H1 (cell line): ENCODE measurements at regions not wholly inside any gene's neighbourhood (a gene's known extent, or its start where the extent isn't known, plus 50 kb on each side); places are given as distances from the start of the nearest gene placed in this dataset.

Experiments
- CTCF ChIA-PET: fragments of 300-600 bp; sonication (Branson Sonifier 250); formaldehyde crosslinking; loops from one replicate; lab custom pipeline; 2021; ENCODE audit not compliant: partially characterized antibody; lab: Charles Lee
- POLR2A ChIA-PET: fragments of 300-600 bp; sonication (Branson Sonifier 250); formaldehyde crosslinking; loops from one replicate; lab custom pipeline; 2021; ENCODE audit warnings: inconsistent platforms; ENCODE audit not compliant: partially characterized antibody; lab: Charles Lee
- DNase-seq, 2 experiments: peaks; one replicate each; pipeline versions ENCODE4 v3.0.0 to v3.0.0-alpha.2; 2010 to 2022; ENCODE audit warnings: low spot score in 2 of 2, low read depth in 1 of 2, mixed read lengths in 1 of 2
- FAIRE-seq: peaks from 2 replicates; lab custom pipeline; 2011; peaks lifted over from hg19 to GRCh38; lab: Jason Lieb, UNC
- H2AFZ ChIP-seq: 2 replicates; pipeline ENCODE4 v1.8.1; 2012; ENCODE audit warnings: low read length, inconsistent platforms
- H2AK5ac ChIP-seq: 2 replicates; pipeline ENCODE4 v1.6.1; 2013; ENCODE audit warnings: low read depth, low read length
- H2BK120ac ChIP-seq: replicated peaks from 2 replicates; pipeline ENCODE3; 2013; ENCODE audit warnings: low read depth, low read length, inconsistent platforms
- H2BK12ac ChIP-seq: 2 replicates; pipeline ENCODE4 v1.6.1; 2013; ENCODE audit warnings: low read depth, low read length
- H2BK15ac ChIP-seq: 2 replicates; pipeline ENCODE4 v1.6.1; 2013; ENCODE audit warnings: low read length
- H2BK20ac ChIP-seq: 2 replicates; pipeline ENCODE4 v1.6.1; 2013; ENCODE audit warnings: low read length
- H2BK5ac ChIP-seq: 2 replicates; pipeline ENCODE4 v1.6.1; 2013; ENCODE audit warnings: low read depth, low read length
- H3K14ac ChIP-seq: 2 replicates; pipeline ENCODE4 v1.6.1; 2013; ENCODE audit warnings: inconsistent platforms; ENCODE audit not compliant: insufficient read length
- H3K18ac ChIP-seq: 2 replicates; pipeline ENCODE4 v1.6.1; 2013; ENCODE audit warnings: low read length; ENCODE audit errors: extremely low read depth
- H3K23ac ChIP-seq: 2 replicates; pipeline ENCODE4 v1.6.1; 2013; ENCODE audit warnings: inconsistent platforms; ENCODE audit not compliant: insufficient read length
- H3K23me2 ChIP-seq: 2 replicates; pipeline ENCODE4 v1.6.1; 2013; ENCODE audit warnings: low read depth, low read length
- H3K27ac ChIP-seq: 2 replicates; pipeline ENCODE4 v1.6.1; 2011; ENCODE audit warnings: low read depth, low read length, inconsistent platforms
- H3K27me3 ChIP-seq, 4 experiments: replicated peaks in 1 of 4; 1 replicate in 1 of 4; 2 replicates in 3 of 4; pipeline versions ENCODE4 v1.6.1 to v1.8.1; 2011 to 2013; ENCODE audit warnings: low read length in 3 of 4, mild to moderate bottlenecking in 3 of 4, inconsistent platforms in 2 of 4, mixed read lengths in 2 of 4, moderate library complexity in 1 of 4; ENCODE audit not compliant: control insufficient read depth in 3 of 4, insufficient read depth in 3 of 4; ENCODE audit errors: extremely low read depth in 1 of 4
- H3K36me3 ChIP-seq, 4 experiments: 2 replicates each; pipeline versions ENCODE4 v1.6.1 to v1.8.1; 2011 to 2013; ENCODE audit warnings: mild to moderate bottlenecking in 4 of 4, low read length in 3 of 4, moderate library complexity in 2 of 4, control low read depth in 1 of 4, inconsistent platforms in 1 of 4; ENCODE audit not compliant: insufficient read depth in 4 of 4, control insufficient read depth in 2 of 4
- H3K4ac ChIP-seq: replicated peaks from 2 replicates; pipeline ENCODE3; 2013; ENCODE audit warnings: low read length, low read depth, mixed read lengths, inconsistent platforms; ENCODE audit not compliant: insufficient read length
- H3K4me1 ChIP-seq, 4 experiments: replicated peaks in 1 of 4; 1 replicate in 1 of 4; 2 replicates in 3 of 4; pipeline versions ENCODE4 v1.6.1 to v1.8.1; 2011 to 2013; ENCODE audit warnings: low read length in 3 of 4, inconsistent platforms in 2 of 4, mixed read lengths in 1 of 4; ENCODE audit not compliant: insufficient read depth in 4 of 4, control insufficient read depth in 3 of 4
- H3K4me2 ChIP-seq, 2 experiments: 2 replicates each; pipeline versions ENCODE4 v1.6.1 to v1.8.1; 2011 to 2013; ENCODE audit warnings: low read depth in 2 of 2, low read length in 2 of 2, control low read depth in 1 of 2, inconsistent platforms in 1 of 2, mild to moderate bottlenecking in 1 of 2; ENCODE audit not compliant: insufficient read depth in 1 of 2
- H3K4me3 ChIP-seq, 4 experiments: fragments of 200-600, 300-600 bp in 1 of 4; sonication (generic), shearing (Covaris generic), sonication (Bioruptor Twin) in 1 of 4; 2 replicates each; pipeline versions ENCODE4 v1.5.1 to v1.8.1; 2011 to 2016; ENCODE audit warnings: low read length in 4 of 4, low read depth in 3 of 4, control low read depth in 2 of 4, inconsistent platforms in 2 of 4, mild to moderate bottlenecking in 2 of 4, mixed read lengths in 1 of 4, moderate library complexity in 1 of 4; ENCODE audit not compliant: insufficient read depth in 2 of 4; ENCODE audit errors: extremely low read depth in 1 of 4
- H3K56ac ChIP-seq: replicated peaks from 2 replicates; pipeline ENCODE3; 2013; ENCODE audit warnings: low read depth, mild to moderate bottlenecking, mixed read lengths, low read length, inconsistent platforms; ENCODE audit not compliant: insufficient read length
- H3K79me1 ChIP-seq: 2 replicates; pipeline ENCODE4 v1.6.1; 2013; ENCODE audit warnings: low read depth, low read length, control low read depth
- H3K79me2 ChIP-seq, 2 experiments: 2 replicates each; pipeline versions ENCODE4 v1.6.1 to v1.8.1; 2012 to 2013; ENCODE audit warnings: low read length in 2 of 2, mild to moderate bottlenecking in 2 of 2, inconsistent platforms in 1 of 2; ENCODE audit not compliant: insufficient read depth in 2 of 2, control insufficient read depth in 1 of 2
- H3K9ac ChIP-seq, 4 experiments: replicated peaks in 1 of 4; 1 replicate in 1 of 4; 2 replicates in 3 of 4; pipeline versions ENCODE4 v1.6.1 to v1.8.1; 2011 to 2013; ENCODE audit warnings: low read depth in 3 of 4, low read length in 3 of 4, control low read depth in 2 of 4, mild to moderate bottlenecking in 2 of 4, moderate library complexity in 2 of 4, inconsistent platforms in 1 of 4; ENCODE audit errors: extremely low read depth in 1 of 4
- H3K9me3 ChIP-seq, 2 experiments: 2 replicates each; pipeline versions ENCODE4 v1.6.1 to v1.8.1; 2012 to 2013; ENCODE audit warnings: mild to moderate bottlenecking in 2 of 2, moderate library complexity in 2 of 2, control low read depth in 1 of 2, inconsistent platforms in 1 of 2, low read depth in 1 of 2, low read length in 1 of 2, mixed read lengths in 1 of 2; ENCODE audit not compliant: insufficient read depth in 2 of 2
- H4K20me1 ChIP-seq, 2 experiments: replicated peaks in 1 of 2; 2 replicates each; pipeline versions ENCODE3 to v1.8.1; 2011 to 2013; ENCODE audit warnings: inconsistent platforms in 2 of 2, low read length in 2 of 2, mild to moderate bottlenecking in 1 of 2; ENCODE audit not compliant: insufficient read depth in 2 of 2, control insufficient read depth in 1 of 2
- H4K5ac ChIP-seq: 2 replicates; pipeline ENCODE4 v1.6.1; 2013; ENCODE audit warnings: low read length, low read depth, mixed read lengths, inconsistent platforms; ENCODE audit not compliant: insufficient read length
- H4K8ac ChIP-seq: 2 replicates; pipeline ENCODE4 v1.8.0; 2013; ENCODE audit warnings: mild to moderate bottlenecking, moderate library complexity, low read length, inconsistent platforms; ENCODE audit not compliant: insufficient read depth; ENCODE audit errors: extremely low read depth
- H4K91ac ChIP-seq: replicated peaks from 2 replicates; pipeline ENCODE3; 2013; ENCODE audit warnings: low read length, mixed read lengths, inconsistent platforms; ENCODE audit not compliant: insufficient read length
- ATF2 ChIP-seq: IDR thresholded peaks from 2 replicates; pipeline ENCODE4 v1.6.1; 2012; ENCODE audit warnings: low read length, inconsistent platforms
- CTCF ChIP-seq, 3 experiments: IDR thresholded peaks; 1 replicate in 2 of 3; 2 replicates in 1 of 3; pipeline versions ENCODE4 v1.5.1 to v1.6.1; 2011; ENCODE audit warnings: low read length in 3 of 3, mild to moderate bottlenecking in 3 of 3, inconsistent platforms in 2 of 3, low read depth in 1 of 3, moderate library complexity in 1 of 3; ENCODE audit not compliant: insufficient read depth in 1 of 3; ENCODE audit errors: control extremely low read depth in 1 of 3
- POLR2AphosphoS5 ChIP-seq: IDR thresholded peaks from 2 replicates; pipeline ENCODE4 v1.6.1; 2011; ENCODE audit warnings: low read depth, low read length
- RAD21 ChIP-seq, 2 experiments: IDR thresholded peaks in 1 of 2; conservative IDR thresholded peaks in 1 of 2; 2 replicates each; pipeline ENCODE4 v1.6.1; 2011; ENCODE audit warnings: low read depth in 2 of 2, low read length in 2 of 2, improper control_type of control experiment in 1 of 2, inconsistent platforms in 1 of 2, mild to moderate bottlenecking in 1 of 2, moderate library complexity in 1 of 2
- RFX5 ChIP-seq: IDR thresholded peaks from 2 replicates; pipeline ENCODE4 v1.6.1; 2011; ENCODE audit warnings: low read depth, low read length, improper control_type of control experiment, borderline replicate concordance
- SP1 ChIP-seq: IDR thresholded peaks from 2 replicates; pipeline ENCODE4 v1.6.1; 2011; ENCODE audit warnings: low read depth, low read length
- SRF ChIP-seq: IDR thresholded peaks from 2 replicates; pipeline ENCODE4 v1.6.1; 2011; ENCODE audit warnings: mild to moderate bottlenecking, low read depth, low read length, moderate library complexity
- TAF1 ChIP-seq: IDR thresholded peaks from 2 replicates; pipeline ENCODE4 v1.6.1; 2011; ENCODE audit warnings: mild to moderate bottlenecking, low read depth, low read length
- ZNF274 ChIP-seq: IDR thresholded peaks from 2 replicates; pipeline ENCODE4 v1.7.0; 2012; ENCODE audit warnings: low read length, borderline replicate concordance; ENCODE audit errors: extremely low read depth
- WGBS, 2 experiments: shearing (Covaris generic) in 1 of 2; methylation state at CpG; one replicate each; pipeline versions ENCODE4 v1.1.6 to v1.1.7; 2013 to 2015; ENCODE audit warnings: low lambda C conversion rate in 2 of 2, mixed read lengths in 2 of 2, inconsistent platforms in 1 of 2, low coverage in 1 of 2, missing lambda C conversion rate in 1 of 2; ENCODE audit not compliant: insufficient replicate concordance in 2 of 2, insufficient coverage in 1 of 2, insufficient read length in 1 of 2; ENCODE audit errors: extremely low coverage in 1 of 2, missing lambda C conversion rate in 1 of 2; 5-methylcytosine and 5-hydroxymethylcytosine counted together

GRCh38 chr12:124445121-124445718, 122.2 kb downstream of the NCOR2 start:
- Histone ChIP-seq H4K91ac (no peak overlapping the region), H3K36me3 (peaks cover 2 to 13% (median 7%) of the 10 kb centered on the region in 4 experiments; a peak in 6 of 8 replicates), H3K27ac (no peak overlapping the region), H3K4me3 (no peak overlapping the region), H2BK12ac (no peak overlapping the region), H2BK120ac (no peak overlapping the region), H3K14ac (no peak overlapping the region), H3K4ac (no peak overlapping the region), H2BK20ac (no peak overlapping the region), H2AK5ac (no peak overlapping the region), H2BK5ac (no peak overlapping the region; the same call in 1 of the 2 replicates), H2AFZ (no peak overlapping the region), H4K8ac (no peak overlapping the region), H3K27me3 (no peaks in the 10 kb centered on the region), H3K23ac (no peak overlapping the region), H3K79me2 (peaks cover 0 to 2% of the 10 kb centered on the region in 2 experiments; a peak in 1 of 4 replicates), H4K5ac (no peak overlapping the region), H3K4me2 (no peak overlapping the region), H3K4me1 (peaks cover 0 to 4% (median 3%) of the 10 kb centered on the region in 4 experiments; a peak in 4 of 7 replicates), H3K79me1 (0 out of 2 replicates have a peak, but pooled peaks cover 4% of the 10 kb centered on the region), H3K9ac (no peak overlapping the region), H3K18ac (no peak overlapping the region), H4K20me1 (peaks cover 4 to 11% of the 10 kb centered on the region in 2 experiments), H3K56ac (no peak overlapping the region), H2BK15ac (no peak overlapping the region), H3K9me3 (no peaks in the 10 kb centered on the region), H3K23me2 (no peaks in the 10 kb centered on the region)
- WGBS, 2 experiments = 88% methylated on average over 15 of the region's 39 CpGs; no CpG with 5 or more reads in 1 of the 2 experiments
- ChIA-PET CTCF (interaction anchor here (1.0 to 1.1 kb wide), 3 partner anchors 24 to 212 kb away, joined by 3 to 6 read pairs (median 3); no protein-coding TSS in a partner anchor), POLR2A (no interaction called here)
- no peak for DNase-seq
- FAIRE-seq = no peak
- TF ChIP-seq CTCF (IDR thresholded peaks at IDR 0.05; ENCODE audit: control extremely low read depth in 1 of 3, insufficient read depth in 1 of 3, low read depth in 1 of 3, low read length in 3 of 3) = peak; percentile 22 to 36 (median 27)
- TF ChIP-seq POLR2AphosphoS5 = no peak
- TF ChIP-seq SP1 = no peak
- TF ChIP-seq RAD21 (IDR thresholded peaks at IDR 0.05 in 1 of 2, conservative IDR thresholded peaks at IDR 0.05 in 1 of 2; ENCODE audit: low read depth in 2 of 2, low read length in 2 of 2) = peak; percentile 31 to 34; a peak in 3 of 4 replicates
- no peak for TF ChIP-seq ZNF274
- no peak for TF ChIP-seq SRF
- no peak for TF ChIP-seq TAF1
- TF ChIP-seq RFX5 = no peak
- TF ChIP-seq ATF2 = no peak
